GM12801 (cell line): ENCODE measurements at regions not wholly inside any gene's neighbourhood (a gene's known extent, or its start where the extent isn't known, plus 50 kb on each side); places are given as distances from the start of the nearest gene placed in this dataset.

Source experiments
- CTCF ChIP-seq: IDR thresholded peaks from one replicate; pipeline ENCODE4 v1.5.1; 2011; ENCODE audit warnings: control low read depth; ENCODE audit not compliant: insufficient read length; ENCODE audit errors: extremely low read depth

- TF ChIP-seq CTCF: no peak
Observed at GRCh38 chr11:71091506-71092265, 160.7 kb downstream of the SHANK2 start.

GRCh38 chr11:71089571-71089970, 162.8 kb downstream of the SHANK2 start:
- TF ChIP-seq CTCF: no peak

- no peak for TF ChIP-seq CTCF
Observed at GRCh38 chr11:71086687-71087258, 165.6 kb downstream of the SHANK2 start.

GRCh38 chr11:71084306-71085012, 167.9 kb downstream of the SHANK2 start:
- TF ChIP-seq CTCF: no peak

DNA sequence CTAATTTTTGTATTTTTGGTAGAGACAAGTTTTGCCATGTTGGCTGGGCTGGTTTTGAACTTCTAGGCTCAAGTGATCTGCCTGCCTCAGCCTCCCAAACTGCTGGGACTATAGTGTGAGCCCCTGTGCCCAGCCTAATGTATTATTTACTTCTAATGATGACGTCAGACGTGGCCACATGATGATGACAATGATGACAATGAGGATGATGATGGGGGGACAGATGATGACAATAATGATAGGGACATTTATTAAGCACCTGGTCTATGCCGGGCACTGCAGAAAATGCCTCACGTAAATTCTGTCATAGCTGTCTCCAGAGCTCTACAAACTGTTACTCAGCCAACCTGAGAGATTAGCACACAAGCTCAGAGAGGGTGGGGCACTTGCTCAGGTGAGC, 169.3 kb downstream of the SHANK2 start:
- no peak for TF ChIP-seq CTCF

DNA sequence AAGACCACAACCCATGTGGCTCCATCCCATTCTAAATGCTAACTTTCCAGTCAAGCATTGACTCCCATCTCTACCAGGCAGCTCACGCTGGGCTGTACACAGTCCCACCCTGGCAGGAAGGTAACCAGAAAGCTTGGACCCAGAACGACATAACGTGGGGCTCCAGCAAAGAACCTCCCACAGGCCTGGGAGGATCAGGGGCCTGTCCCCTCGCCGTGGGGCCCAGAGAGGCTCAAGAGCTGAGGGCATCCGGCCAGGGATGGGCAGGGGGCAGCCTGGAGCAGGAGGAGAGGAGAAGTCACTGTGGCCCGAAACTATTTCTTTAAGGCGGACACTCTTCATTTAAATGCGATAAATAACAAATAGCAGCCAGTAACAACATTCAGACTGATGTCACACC, 169.9 kb downstream of the SHANK2 start:
- no peak for TF ChIP-seq CTCF

GRCh38 chr11:71081704-71082230, 170.6 kb downstream of the SHANK2 start:
- TF ChIP-seq CTCF: no peak
